DMS 273 treated with DMSO at 0.1 percent for 48 hours (cell line): ENCODE measurements at regions not wholly inside any gene's neighbourhood (a gene's known extent, or its start where the extent isn't known, plus 50 kb on each side); places are given as distances from the start of the nearest gene placed in this dataset.

ENCODE experiments used
- DNase-seq: peaks from one replicate; lab custom pipeline; 2025; lab: John Stamatoyannopoulos, UW

GRCh38 chr17:13736916-13737315 is 135.2 kb upstream of the HS3ST3A1 start:
- no peak for DNase-seq

GRCh38 chr17:13740686-13741085 is 139.0 kb upstream of the HS3ST3A1 start:
- DNase-seq: no peak

- no peak for DNase-seq
These were observed 140.0 kb upstream of the HS3ST3A1 start for GRCh38 chr17:13741744-13742143.

- no peak for DNase-seq
These were observed 142.2 kb upstream of the HS3ST3A1 start for GRCh38 chr17:13743906-13744305.

- DNase-seq: no peak
These were observed 144.7 kb upstream of the HS3ST3A1 start for GRCh38 chr17:13746404-13746803.

- DNase-seq: no peak
These were observed 147.6 kb upstream of the HS3ST3A1 start for GRCh38 chr17:13749166-13749890.

GRCh38 chr17:13749891-13750235 is 148.1 kb upstream of the HS3ST3A1 start:
- DNase-seq: no peak

- DNase-seq: peak; percentile 18
These were observed 149.4 kb upstream of the HS3ST3A1 start for GRCh38 chr17:13750816-13751793.

GRCh38 chr17:13753154-13753553 is 151.4 kb upstream of the HS3ST3A1 start:
- DNase-seq: no peak

- no peak for DNase-seq
These were observed 152.0 kb upstream of the HS3ST3A1 start for GRCh38 chr17:13753771-13754170.

GRCh38 chr17:13755851-13756250 is 154.1 kb upstream of the HS3ST3A1 start:
- no peak for DNase-seq

- DNase-seq: no peak
These were observed 155.0 kb upstream of the HS3ST3A1 start for GRCh38 chr17:13756763-13757162.

- DNase-seq: no peak
These were observed 156.1 kb upstream of the HS3ST3A1 start for GRCh38 chr17:13757871-13758270.

GRCh38 chr17:13759518-13760335 is 158.0 kb upstream of the HS3ST3A1 start:
- DNase-seq: no peak

- DNase-seq: no peak
These were observed 159.4 kb upstream of the HS3ST3A1 start for GRCh38 chr17:13761038-13761603.

- no peak for DNase-seq
These were observed 164.0 kb upstream of the HS3ST3A1 start for GRCh38 chr17:13765701-13766100.

- no peak for DNase-seq
These were observed 169.0 kb upstream of the HS3ST3A1 start for GRCh38 chr17:13770702-13771101.

GRCh38 chr17:13775450-13775849 is 173.7 kb upstream of the HS3ST3A1 start:
- no peak for DNase-seq

GRCh38 chr17:13776027-13776551 is 174.4 kb upstream of the HS3ST3A1 start:
- peak; percentile 42 for DNase-seq

- DNase-seq: no peak
These were observed 175.3 kb upstream of the HS3ST3A1 start for GRCh38 chr17:13777003-13777402.

GRCh38 chr17:13784434-13785095 is 182.8 kb upstream of the HS3ST3A1 start:
- DNase-seq: no peak
